HFF-Myc (cell line): ENCODE measurements at regions not wholly inside any gene's neighbourhood (a gene's known extent, or its start where the extent isn't known, plus 50 kb on each side); places are given as distances from the start of the nearest gene placed in this dataset.
"Not testable (repeated sequence)": the region's sequence is repeated elsewhere in the genome, so short reads cannot be mapped to it uniquely, and the experiment has no call there.

Source experiments
- DNase-seq: peaks from one replicate; pipeline ENCODE4 v3.0.0-alpha.2; 2011; ENCODE audit warnings: low read depth; ENCODE audit errors: extremely low read depth
- H3K4me3 ChIP-seq: replicated peaks from 2 replicates; pipeline ENCODE4 v1.5.1; 2011; ENCODE audit warnings: low read depth, mild to moderate bottlenecking, control low read depth, low read length
- CTCF ChIP-seq: IDR thresholded peaks from 2 replicates; pipeline ENCODE4 v1.5.1; 2012; ENCODE audit warnings: mild to moderate bottlenecking, low read depth, low read length, control low read depth; ENCODE audit errors: missing control alignments

GRCh38 chr15:62253294-62253693 is 88.2 kb upstream of the C2CD4B start:
- no peak for TF ChIP-seq CTCF

GRCh38 chr15:62254137-62254934 is 89.3 kb upstream of the C2CD4B start:
- DNase-seq: peak; percentile 21
- peak; percentile 94 for TF ChIP-seq CTCF
- no peak overlapping the region for H3K4me3 ChIP-seq

More at GRCh38 chr15:62253294-62253693, 88.2 kb upstream of the C2CD4B start:
- no peak for DNase-seq
- no peak overlapping the region for H3K4me3 ChIP-seq

- H3K4me3 ChIP-seq, DNase-seq: not testable (repeated sequence)
Observed at GRCh38 chr15:62256430-62256829, 91.3 kb upstream of the C2CD4B start.

- no peak for TF ChIP-seq CTCF
- no peak for DNase-seq
- H3K4me3 ChIP-seq: no peak overlapping the region
Observed at GRCh38 chr15:62257996-62258521, 93.0 kb upstream of the C2CD4B start.

GRCh38 chr15:62262305-62262941 is 97.3 kb upstream of the C2CD4B start:
- peak; percentile 15 for DNase-seq
- no peak overlapping the region for H3K4me3 ChIP-seq
- no peak for TF ChIP-seq CTCF

- no peak overlapping the region for H3K4me3 ChIP-seq
- DNase-seq: no peak
- no peak for TF ChIP-seq CTCF
Observed at GRCh38 chr15:62264196-62264595, 99.1 kb upstream of the C2CD4B start.

- DNase-seq: no peak
- no peak for TF ChIP-seq CTCF
- no peak overlapping the region for H3K4me3 ChIP-seq
Observed at GRCh38 chr15:62269504-62269903, 104.4 kb upstream of the C2CD4B start.
